B cell (primary cell): ENCODE measurements at regions not wholly inside any gene's neighbourhood (a gene's known extent, or its start where the extent isn't known, plus 50 kb on each side); places are given as distances from the start of the nearest gene placed in this dataset.

Experiments
- EZH2 ChIP-seq: IDR thresholded peaks from 2 replicates; pipeline ENCODE4 v1.6.1; 2012; ENCODE audit warnings: borderline replicate concordance, low read depth, mild to moderate bottlenecking, moderate library complexity, low read length; ENCODE audit not compliant: insufficient read depth, poor library complexity, severe bottlenecking
- TF ChIP-seq, protein P1 (sequence below): fragments of 200-600 bp; IDR thresholded peaks from one replicate; pipeline ENCODE4 v1.8.0; 2022; ENCODE audit warnings: antibody characterized with exemption, mild to moderate bottlenecking

- no peak for TF ChIP-seq EZH2
- TF ChIP-seq, protein P1, sequence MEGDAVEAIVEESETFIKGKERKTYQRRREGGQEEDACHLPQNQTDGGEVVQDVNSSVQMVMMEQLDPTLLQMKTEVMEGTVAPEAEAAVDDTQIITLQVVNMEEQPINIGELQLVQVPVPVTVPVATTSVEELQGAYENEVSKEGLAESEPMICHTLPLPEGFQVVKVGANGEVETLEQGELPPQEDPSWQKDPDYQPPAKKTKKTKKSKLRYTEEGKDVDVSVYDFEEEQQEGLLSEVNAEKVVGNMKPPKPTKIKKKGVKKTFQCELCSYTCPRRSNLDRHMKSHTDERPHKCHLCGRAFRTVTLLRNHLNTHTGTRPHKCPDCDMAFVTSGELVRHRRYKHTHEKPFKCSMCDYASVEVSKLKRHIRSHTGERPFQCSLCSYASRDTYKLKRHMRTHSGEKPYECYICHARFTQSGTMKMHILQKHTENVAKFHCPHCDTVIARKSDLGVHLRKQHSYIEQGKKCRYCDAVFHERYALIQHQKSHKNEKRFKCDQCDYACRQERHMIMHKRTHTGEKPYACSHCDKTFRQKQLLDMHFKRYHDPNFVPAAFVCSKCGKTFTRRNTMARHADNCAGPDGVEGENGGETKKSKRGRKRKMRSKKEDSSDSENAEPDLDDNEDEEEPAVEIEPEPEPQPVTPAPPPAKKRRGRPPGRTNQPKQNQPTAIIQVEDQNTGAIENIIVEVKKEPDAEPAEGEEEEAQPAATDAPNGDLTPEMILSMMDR = no peak
Measured at GRCh38 chr13:90673746-90674145, 673.7 kb upstream of the MIR17HG start.
